ENCODE measurements at regions not wholly inside any gene's neighbourhood (a gene's known extent, or its start where the extent isn't known, plus 50 kb on each side); places are given as distances from the start of the nearest gene placed in this dataset.
"Not testable (repeated sequence)": the region's sequence is repeated elsewhere in the genome, so short reads cannot be mapped to it uniquely, and the experiment has no call there.

GRCh38 chr17:73851921-73852320, 207.7 kb upstream of the SDK2 start:
- peaks cover 8 to 16% of the 10 kb centered on the region in 2 donors for H3K4me1 Mint-ChIP-seq

GRCh38 chr17:73855720-73856333, 211.6 kb upstream of the SDK2 start:
- TF ChIP-seq CTCF (IDR thresholded peaks at IDR 0.05): no peak
- no peaks in the 10 kb centered on the region for H3K36me3 Mint-ChIP-seq
- no peak overlapping the region for H3K27ac Mint-ChIP-seq
- H3K36me3 ChIP-seq (ENCODE audit: control insufficient read depth, insufficient read depth, low read length): no peaks in the 10 kb centered on the region
- H3K27me3 ChIP-seq (ENCODE audit: control insufficient read depth, insufficient read depth, low read length): no peaks in the 10 kb centered on the region
- H3K4me1 Mint-ChIP-seq: peaks cover 7 to 10% of the 10 kb centered on the region in 2 donors
- intact Hi-C loops (cut with micrococcal nuclease): no loop called here
- H3K27ac ChIP-seq (ENCODE audit: low read length): no peak overlapping the region
- no peak for DNase-seq
- WGBS (ENCODE audit: insufficient coverage): 85% methylated on average over 15 of the region's 15 CpGs
- H3K9me3 ChIP-seq (ENCODE audit: control insufficient read depth, insufficient read depth, low read length): no peaks in the 10 kb centered on the region
- ATAC-seq: no peak
- no peak overlapping the region for H3K4me3 Mint-ChIP-seq
- peaks cover 0 to 2% of the 10 kb centered on the region in 2 donors for H3K9me3 Mint-ChIP-seq
- H3K4me3 ChIP-seq (ENCODE audit: low read length): no peak overlapping the region
- H3K4me1 ChIP-seq (ENCODE audit: control insufficient read depth, insufficient read depth, low read length): peaks cover 5% of the 10 kb centered on the region
- peaks cover 0 to 2% of the 10 kb centered on the region in 2 donors for H3K27me3 Mint-ChIP-seq (ENCODE audit: low read depth in 2 of 2)

More at GRCh38 chr17:73851921-73852320, 207.7 kb upstream of the SDK2 start:
- Mint-ChIP-seq H3K27me3 (ENCODE audit: low read depth in 2 of 2) (peaks cover 0 to 2% of the 10 kb centered on the region in 2 donors), H3K4me3 (no peak overlapping the region), H3K9me3 (peaks cover 0 to 2% of the 10 kb centered on the region in 2 donors), H3K27ac (no peak overlapping the region), H3K36me3 (no peaks in the 10 kb centered on the region)
- ATAC-seq (no peak), DNase-seq (no peak)
- intact Hi-C loops (cut with micrococcal nuclease): no loop called here
- peaks cover 11% of the 10 kb centered on the region for H3K4me1 ChIP-seq (ENCODE audit: control insufficient read depth, insufficient read depth, low read length)
- H3K4me3 ChIP-seq (ENCODE audit: low read length): no peak overlapping the region
- no peaks in the 10 kb centered on the region for H3K27me3 ChIP-seq (ENCODE audit: control insufficient read depth, insufficient read depth, low read length)
- H3K9me3 ChIP-seq (ENCODE audit: control insufficient read depth, insufficient read depth, low read length): no peaks in the 10 kb centered on the region
- H3K36me3 ChIP-seq (ENCODE audit: control insufficient read depth, insufficient read depth, low read length): no peaks in the 10 kb centered on the region
- H3K27ac ChIP-seq (ENCODE audit: low read length): no peak overlapping the region
- no peak for TF ChIP-seq CTCF (IDR thresholded peaks at IDR 0.05)
- 94% methylated on average over 2 of the region's 2 CpGs for WGBS (ENCODE audit: insufficient coverage)

GRCh38 chr17:73856556-73856955, 212.3 kb upstream of the SDK2 start:
- Mint-ChIP-seq H3K36me3 (no peaks in the 10 kb centered on the region), H3K4me1 (peaks cover under 1 to 2% of the 10 kb centered on the region in 2 donors), H3K4me3 (no peak overlapping the region), H3K27me3 (ENCODE audit: low read depth in 2 of 2) (peaks cover 0 to 2% of the 10 kb centered on the region in 2 donors), H3K9me3 (peaks cover 0 to 2% of the 10 kb centered on the region in 2 donors), H3K27ac (no peak overlapping the region)
- DNase-seq: no peak
- 78% methylated on average over 8 of the region's 11 CpGs for WGBS (ENCODE audit: insufficient coverage)
- ATAC-seq: no peak
- H3K4me3 ChIP-seq (ENCODE audit: low read length): no peak overlapping the region
- intact Hi-C loops (cut with micrococcal nuclease): no loop called here
- H3K27me3 ChIP-seq (ENCODE audit: control insufficient read depth, insufficient read depth, low read length): no peaks in the 10 kb centered on the region
- H3K4me1 ChIP-seq (ENCODE audit: control insufficient read depth, insufficient read depth, low read length): no peaks in the 10 kb centered on the region
- no peaks in the 10 kb centered on the region for H3K36me3 ChIP-seq (ENCODE audit: control insufficient read depth, insufficient read depth, low read length)
- TF ChIP-seq CTCF (IDR thresholded peaks at IDR 0.05): no peak
- no peak overlapping the region for H3K27ac ChIP-seq (ENCODE audit: low read length)
- no peaks in the 10 kb centered on the region for H3K9me3 ChIP-seq (ENCODE audit: control insufficient read depth, insufficient read depth, low read length)

GRCh38 chr17:73859439-73860008, 215.3 kb upstream of the SDK2 start:
- H3K27ac ChIP-seq (ENCODE audit: low read length); H3K4me1 Mint-ChIP-seq; H3K4me3 ChIP-seq (ENCODE audit: low read length); H3K9me3 Mint-ChIP-seq; DNase-seq; H3K4me1 ChIP-seq (ENCODE audit: control insufficient read depth, insufficient read depth, low read length); H3K27ac Mint-ChIP-seq; ATAC-seq; H3K27me3 Mint-ChIP-seq (ENCODE audit: low read depth in 2 of 2); H3K4me3 Mint-ChIP-seq; H3K27me3 ChIP-seq (ENCODE audit: control insufficient read depth, insufficient read depth, low read length); H3K36me3 Mint-ChIP-seq; H3K36me3 ChIP-seq (ENCODE audit: control insufficient read depth, insufficient read depth, low read length); H3K9me3 ChIP-seq (ENCODE audit: control insufficient read depth, insufficient read depth, low read length); intact Hi-C loops (cut with micrococcal nuclease): not testable (repeated sequence)
- WGBS (ENCODE audit: insufficient coverage): 92% methylated on average over 1 of the region's 1 CpG
